Glutamatergic neuron (in vitro differentiated cells): ENCODE measurements at regions not wholly inside any gene's neighbourhood (a gene's known extent, or its start where the extent isn't known, plus 50 kb on each side); places are given as distances from the start of the nearest gene placed in this dataset.

ENCODE experiments used
- DNase-seq: peaks from one replicate; pipeline ENCODE4 v3.0.0; 2022
- H3K27ac Mint-ChIP-seq: one replicate; pipeline ENCODE4 v1.8.0; 2020; ENCODE audit warnings: mild to moderate bottlenecking, mixed read lengths, inconsistent platforms; ENCODE audit not compliant: unreplicated experiment
- H3K27me3 Mint-ChIP-seq: one replicate; pipeline ENCODE4 v1.8.0; 2020; ENCODE audit warnings: mild to moderate bottlenecking, moderate library complexity, mixed read lengths, inconsistent platforms; ENCODE audit not compliant: unreplicated experiment
- H3K36me3 Mint-ChIP-seq: one replicate; pipeline ENCODE4 v1.8.0; 2020; ENCODE audit warnings: mild to moderate bottlenecking, mixed read lengths, inconsistent platforms; ENCODE audit not compliant: unreplicated experiment
- H3K4me1 Mint-ChIP-seq: one replicate; pipeline ENCODE4 v1.8.0; 2020; ENCODE audit warnings: mild to moderate bottlenecking, low read depth, mixed read lengths, inconsistent platforms; ENCODE audit not compliant: unreplicated experiment
- H3K4me3 Mint-ChIP-seq: one replicate; pipeline ENCODE4 v1.8.0; 2020; ENCODE audit warnings: mild to moderate bottlenecking, mixed read lengths, inconsistent platforms; ENCODE audit not compliant: unreplicated experiment
- H3K9me3 Mint-ChIP-seq: one replicate; pipeline ENCODE4 v1.8.0; 2020; ENCODE audit warnings: mild to moderate bottlenecking, moderate library complexity, mixed read lengths, inconsistent platforms; ENCODE audit not compliant: unreplicated experiment
- TF ChIP-seq, protein P1 (sequence below): fragments of 200-600 bp; sonication (generic); IDR thresholded peaks from one replicate; pipeline ENCODE4 v1.5.0; 2021; ENCODE audit not compliant: partially characterized antibody, unreplicated experiment

DNA sequence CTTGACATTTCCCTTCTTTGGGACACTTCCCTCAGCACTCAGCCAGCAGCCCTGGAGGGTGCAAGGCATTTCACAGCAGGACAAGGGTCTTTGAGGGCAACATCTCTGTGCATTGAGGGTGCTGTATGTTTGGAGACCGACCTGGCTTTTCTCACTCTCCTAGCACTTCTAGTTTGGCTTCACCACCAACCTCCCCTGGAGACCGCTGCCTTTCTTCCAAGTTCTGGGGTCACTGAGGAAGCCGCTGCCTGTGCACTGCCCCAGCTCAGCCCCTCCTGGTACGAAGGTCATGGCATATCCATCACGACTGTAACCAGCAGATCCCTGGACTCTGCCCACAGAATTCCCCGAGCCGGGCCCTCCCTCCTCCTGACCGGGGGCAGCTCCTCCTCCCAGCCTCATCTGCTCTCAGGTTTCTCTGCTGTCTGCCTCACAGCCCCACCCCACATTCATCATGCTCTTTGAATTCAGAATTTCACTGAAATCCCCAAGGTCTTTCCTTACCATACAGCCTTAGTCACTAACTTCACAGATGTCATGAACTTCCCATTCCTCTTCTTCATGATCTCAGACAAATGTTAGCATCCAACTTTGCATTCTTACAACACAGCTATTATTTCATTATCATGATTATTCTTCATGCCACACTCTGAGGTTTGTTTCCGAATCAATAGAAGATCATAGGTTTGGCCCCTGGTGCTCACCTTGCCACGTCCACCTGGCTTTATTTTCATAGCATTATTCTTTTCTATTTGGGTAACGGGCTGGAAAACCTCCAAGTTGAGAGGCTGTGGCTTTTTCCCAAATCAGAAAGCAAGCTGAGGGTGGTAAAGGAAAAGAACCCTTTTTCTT, 113.0 kb upstream of the COPS8 start:
- peaks cover 9% of the 10 kb centered on the region for H3K9me3 Mint-ChIP-seq
- peaks cover 40% of the 10 kb centered on the region for H3K4me1 Mint-ChIP-seq
- peaks cover 6% of the 10 kb centered on the region for H3K36me3 Mint-ChIP-seq
- peaks cover 4% of the 10 kb centered on the region for H3K27me3 Mint-ChIP-seq
- peak overlapping the region; percentile 73 for H3K27ac Mint-ChIP-seq
- TF ChIP-seq, protein P1, sequence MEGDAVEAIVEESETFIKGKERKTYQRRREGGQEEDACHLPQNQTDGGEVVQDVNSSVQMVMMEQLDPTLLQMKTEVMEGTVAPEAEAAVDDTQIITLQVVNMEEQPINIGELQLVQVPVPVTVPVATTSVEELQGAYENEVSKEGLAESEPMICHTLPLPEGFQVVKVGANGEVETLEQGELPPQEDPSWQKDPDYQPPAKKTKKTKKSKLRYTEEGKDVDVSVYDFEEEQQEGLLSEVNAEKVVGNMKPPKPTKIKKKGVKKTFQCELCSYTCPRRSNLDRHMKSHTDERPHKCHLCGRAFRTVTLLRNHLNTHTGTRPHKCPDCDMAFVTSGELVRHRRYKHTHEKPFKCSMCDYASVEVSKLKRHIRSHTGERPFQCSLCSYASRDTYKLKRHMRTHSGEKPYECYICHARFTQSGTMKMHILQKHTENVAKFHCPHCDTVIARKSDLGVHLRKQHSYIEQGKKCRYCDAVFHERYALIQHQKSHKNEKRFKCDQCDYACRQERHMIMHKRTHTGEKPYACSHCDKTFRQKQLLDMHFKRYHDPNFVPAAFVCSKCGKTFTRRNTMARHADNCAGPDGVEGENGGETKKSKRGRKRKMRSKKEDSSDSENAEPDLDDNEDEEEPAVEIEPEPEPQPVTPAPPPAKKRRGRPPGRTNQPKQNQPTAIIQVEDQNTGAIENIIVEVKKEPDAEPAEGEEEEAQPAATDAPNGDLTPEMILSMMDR: no peak
- DNase-seq: peak; percentile 50
- peak overlapping the region; percentile 74 for H3K4me3 Mint-ChIP-seq

DNA sequence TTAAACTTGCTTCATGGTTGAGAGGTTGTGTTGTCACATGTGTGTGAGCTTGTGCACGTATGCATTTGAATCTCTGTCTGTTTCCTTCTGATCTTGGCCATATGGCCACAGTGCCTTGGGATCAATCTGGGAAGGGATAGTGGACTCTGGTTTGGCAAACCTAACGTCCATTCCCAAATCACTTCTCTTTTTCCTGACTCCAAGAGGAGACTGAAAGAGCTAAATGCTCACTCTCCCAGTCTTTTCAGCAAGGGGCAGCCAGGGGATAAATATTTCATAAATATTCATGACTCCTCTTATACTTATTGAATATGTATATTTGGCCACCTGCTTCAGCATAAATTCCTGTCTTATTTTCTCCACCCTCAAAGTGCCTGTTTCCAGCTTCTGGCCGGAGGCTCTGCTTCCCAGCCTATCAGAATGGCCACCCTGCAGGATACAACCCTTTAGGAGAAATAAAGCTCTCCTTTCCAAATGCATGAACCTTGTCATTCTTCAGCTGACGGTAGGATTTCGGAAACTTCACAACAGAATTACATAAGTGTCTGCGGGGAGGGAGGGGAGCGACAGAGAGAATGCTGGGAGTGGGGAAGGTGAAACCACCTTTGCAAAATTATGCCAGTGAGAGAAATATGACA, 112.2 kb upstream of the COPS8 start:
- TF ChIP-seq, protein P1: no peak
- Mint-ChIP-seq H3K4me3 (peak overlapping the region; percentile 74), H3K4me1 (peaks cover 40% of the 10 kb centered on the region)

DNA sequence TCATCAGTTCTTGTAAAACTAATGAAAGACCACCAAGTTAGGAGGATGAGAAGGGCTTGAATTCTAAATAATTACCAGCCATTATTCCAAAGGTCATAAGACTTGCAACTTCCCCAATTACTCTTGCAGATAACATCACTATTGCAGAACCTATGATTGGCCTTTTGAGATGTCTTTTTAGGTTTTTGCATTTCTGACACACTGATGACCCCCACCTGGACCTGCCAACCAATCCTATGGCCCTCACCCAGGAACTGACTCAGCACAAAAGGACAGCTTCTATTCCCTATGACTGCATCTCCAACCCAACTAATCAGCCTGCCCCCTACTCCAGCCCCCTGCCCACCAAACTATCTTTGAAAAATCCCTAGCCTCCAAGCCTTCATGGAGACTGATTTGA, 111.5 kb upstream of the COPS8 start:
- H3K4me1 Mint-ChIP-seq: peaks cover 35% of the 10 kb centered on the region
- TF ChIP-seq, protein P1: no peak
- H3K36me3 Mint-ChIP-seq: peaks cover 6% of the 10 kb centered on the region
- H3K27me3 Mint-ChIP-seq: peaks cover 4% of the 10 kb centered on the region
- no peak for DNase-seq
- no peak overlapping the region for H3K27ac Mint-ChIP-seq
- H3K4me3 Mint-ChIP-seq: no peak overlapping the region
- H3K9me3 Mint-ChIP-seq: peaks cover 9% of the 10 kb centered on the region

More for the DNA sequence above, 112.2 kb upstream of the COPS8 start:
- DNase-seq: no peak
- Mint-ChIP-seq H3K9me3 (peaks cover 9% of the 10 kb centered on the region), H3K27ac (peak overlapping the region; percentile 73), H3K36me3 (peaks cover 6% of the 10 kb centered on the region), H3K27me3 (peaks cover 4% of the 10 kb centered on the region)

DNA sequence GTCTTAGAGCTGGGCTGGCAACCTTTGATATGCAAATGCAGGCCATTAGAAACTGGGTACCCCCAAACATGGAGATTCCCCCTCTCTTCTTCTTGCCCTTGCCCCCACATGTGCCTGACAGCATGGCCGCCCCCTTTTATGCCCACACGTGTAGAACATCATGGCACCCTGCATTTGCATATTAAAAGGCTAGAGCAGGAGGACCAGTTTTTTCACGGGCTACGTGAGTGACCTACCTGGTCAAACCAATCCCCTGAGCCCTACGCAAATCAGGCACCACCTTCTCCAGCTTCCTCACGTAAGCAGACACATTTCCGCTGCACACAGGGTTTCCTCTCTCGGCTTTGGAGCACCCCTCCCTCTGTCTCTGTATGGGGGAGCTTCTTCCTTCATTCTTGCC, 110.9 kb upstream of the COPS8 start:
- Mint-ChIP-seq H3K9me3 (peaks cover 9% of the 10 kb centered on the region), H3K36me3 (peaks cover 6% of the 10 kb centered on the region), H3K4me3 (no peak overlapping the region), H3K27me3 (peaks cover 4% of the 10 kb centered on the region), H3K27ac (no peak overlapping the region), H3K4me1 (peaks cover 35% of the 10 kb centered on the region)
- no peak for DNase-seq
- TF ChIP-seq, protein P1: no peak

DNA sequence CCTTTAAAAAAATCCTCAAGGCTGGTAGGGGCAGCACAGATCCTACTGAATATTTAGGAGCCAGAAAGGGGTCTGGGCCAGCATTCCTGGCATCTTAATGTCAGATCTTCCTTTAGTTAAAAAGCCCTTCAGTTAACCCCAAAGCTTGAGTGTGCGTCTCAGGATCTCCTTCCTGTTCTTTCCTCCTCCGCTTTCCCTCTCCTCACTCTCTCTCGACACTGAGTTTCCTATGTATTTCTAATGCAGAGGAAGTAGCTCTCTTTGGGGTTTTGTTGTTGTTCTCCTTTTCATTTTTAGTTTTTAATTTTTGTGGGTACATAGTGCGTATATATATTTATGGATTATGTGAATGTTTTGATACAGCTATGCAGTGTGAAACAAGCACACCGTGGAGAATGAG, 109.9 kb upstream of the COPS8 start:
- TF ChIP-seq, protein P1: no peak
- no peak for DNase-seq
- Mint-ChIP-seq H3K27ac (no peak overlapping the region), H3K4me3 (no peak overlapping the region), H3K4me1 (peaks cover 33% of the 10 kb centered on the region), H3K9me3 (peaks cover 9% of the 10 kb centered on the region), H3K27me3 (peaks cover 4% of the 10 kb centered on the region), H3K36me3 (peaks cover 6% of the 10 kb centered on the region)
